ENCODE measurements at regions not wholly inside any gene's neighbourhood (a gene's known extent, or its start where the extent isn't known, plus 50 kb on each side); places are given as distances from the start of the nearest gene placed in this dataset.

DNA sequence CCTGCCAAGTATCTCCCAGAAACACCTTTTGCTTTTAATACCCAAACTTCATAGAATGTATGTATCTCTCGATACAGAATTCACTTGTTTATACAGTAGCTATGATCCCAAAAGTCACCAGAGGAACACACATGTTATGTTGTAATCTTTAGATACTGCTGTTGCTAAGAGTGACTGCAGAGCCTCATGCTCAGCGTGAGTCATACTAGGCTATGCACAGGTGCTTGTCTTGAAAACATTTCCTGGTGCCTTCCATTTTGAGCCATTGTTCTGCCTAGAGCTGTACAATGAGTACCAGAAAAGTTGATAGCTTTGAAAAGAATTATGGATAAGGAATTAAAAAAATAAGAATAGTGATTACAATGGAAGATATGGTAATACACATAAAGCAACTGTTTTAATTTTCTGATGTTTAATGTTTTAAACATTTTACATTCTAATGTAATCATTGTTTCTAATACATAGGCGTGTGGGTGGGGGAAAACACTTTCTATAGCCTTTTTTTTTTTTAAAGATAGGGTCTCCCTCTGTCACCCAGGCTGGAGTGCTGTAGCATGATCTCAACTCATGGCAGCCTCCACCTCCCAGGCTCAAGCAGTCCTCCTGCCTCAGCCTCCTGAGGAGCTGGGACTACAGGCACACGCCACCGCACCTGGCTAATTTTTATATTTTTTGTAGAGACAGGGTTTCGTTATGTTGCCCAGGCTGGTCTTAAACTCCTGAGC lies 79.4 kb downstream of the CD24 start:
- TF ChIP-seq POLR2AphosphoS5 (IDR thresholded peaks at IDR 0.05) (peak in 2 of 3 donors; percentile 25 to 76), EP300 (IDR thresholded peaks at IDR 0.05) (no peak), POLR2A (IDR thresholded peaks at IDR 0.05) (no peak)
- TF ChIP-seq, protein P1, sequence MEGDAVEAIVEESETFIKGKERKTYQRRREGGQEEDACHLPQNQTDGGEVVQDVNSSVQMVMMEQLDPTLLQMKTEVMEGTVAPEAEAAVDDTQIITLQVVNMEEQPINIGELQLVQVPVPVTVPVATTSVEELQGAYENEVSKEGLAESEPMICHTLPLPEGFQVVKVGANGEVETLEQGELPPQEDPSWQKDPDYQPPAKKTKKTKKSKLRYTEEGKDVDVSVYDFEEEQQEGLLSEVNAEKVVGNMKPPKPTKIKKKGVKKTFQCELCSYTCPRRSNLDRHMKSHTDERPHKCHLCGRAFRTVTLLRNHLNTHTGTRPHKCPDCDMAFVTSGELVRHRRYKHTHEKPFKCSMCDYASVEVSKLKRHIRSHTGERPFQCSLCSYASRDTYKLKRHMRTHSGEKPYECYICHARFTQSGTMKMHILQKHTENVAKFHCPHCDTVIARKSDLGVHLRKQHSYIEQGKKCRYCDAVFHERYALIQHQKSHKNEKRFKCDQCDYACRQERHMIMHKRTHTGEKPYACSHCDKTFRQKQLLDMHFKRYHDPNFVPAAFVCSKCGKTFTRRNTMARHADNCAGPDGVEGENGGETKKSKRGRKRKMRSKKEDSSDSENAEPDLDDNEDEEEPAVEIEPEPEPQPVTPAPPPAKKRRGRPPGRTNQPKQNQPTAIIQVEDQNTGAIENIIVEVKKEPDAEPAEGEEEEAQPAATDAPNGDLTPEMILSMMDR (IDR thresholded peaks at IDR 0.05): no peak
- WGBS, 5 donors: 74 to 82% (median 80%) methylated on average over 6 of the region's 6 CpGs
- Histone ChIP-seq H3K36me3 (no peaks in the 10 kb centered on the region), H3K4me1 (no peaks in the 10 kb centered on the region), H3K27me3 (no peaks in the 10 kb centered on the region), H3K27ac (peak overlapping the region in 1 of 5 donors; percentile 33), H3K4me3 (no peak overlapping the region), H3K9me3 (peaks cover 0 to 6% (median 4%) of the 10 kb centered on the region in 4 donors)
- intact Hi-C loops (cut with DNase I; ENCODE audit: low total_unique reads): no loop called here
- DNase-seq: peak; percentile 31 to 59

DNA sequence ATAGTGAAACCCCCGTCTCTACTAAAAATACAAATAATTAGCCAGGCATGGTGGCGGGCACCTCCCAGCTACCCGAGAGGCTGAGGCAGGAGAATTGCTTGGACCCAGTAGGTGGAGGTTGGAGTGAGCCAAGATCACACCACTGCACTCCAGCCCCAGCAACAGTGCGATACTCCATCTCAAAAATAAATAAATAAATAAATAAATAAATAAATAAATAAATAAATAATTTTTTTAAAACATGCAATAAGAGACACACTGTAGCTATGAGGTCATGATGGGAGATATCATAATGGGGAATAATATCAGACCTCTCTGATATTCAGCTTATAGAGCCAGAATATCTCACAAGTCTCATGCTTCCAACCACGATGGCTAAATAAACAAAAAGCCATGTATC lies 82.3 kb downstream of the CD24 start:
- Histone ChIP-seq H3K27me3 (no peaks in the 10 kb centered on the region), H3K9me3 (no peaks in the 10 kb centered on the region), H3K4me1 (peaks cover 0 to 4% (median 1%) of the 10 kb centered on the region in 4 donors), H3K36me3 (no peaks in the 10 kb centered on the region), H3K27ac (no peak overlapping the region), H3K4me3 (no peak overlapping the region)
- WGBS, 5 donors: 90 to 96% (median 93%) methylated on average over 5 of the region's 5 CpGs
- DNase-seq: no peak
- no peak for TF ChIP-seq POLR2AphosphoS5 (IDR thresholded peaks at IDR 0.05)
- no peak for TF ChIP-seq EP300 (IDR thresholded peaks at IDR 0.05)
- TF ChIP-seq POLR2A (IDR thresholded peaks at IDR 0.05): no peak
- TF ChIP-seq, protein P1 (IDR thresholded peaks at IDR 0.05): no peak
- intact Hi-C loops (cut with DNase I; ENCODE audit: low total_unique reads): no loop called here

DNA sequence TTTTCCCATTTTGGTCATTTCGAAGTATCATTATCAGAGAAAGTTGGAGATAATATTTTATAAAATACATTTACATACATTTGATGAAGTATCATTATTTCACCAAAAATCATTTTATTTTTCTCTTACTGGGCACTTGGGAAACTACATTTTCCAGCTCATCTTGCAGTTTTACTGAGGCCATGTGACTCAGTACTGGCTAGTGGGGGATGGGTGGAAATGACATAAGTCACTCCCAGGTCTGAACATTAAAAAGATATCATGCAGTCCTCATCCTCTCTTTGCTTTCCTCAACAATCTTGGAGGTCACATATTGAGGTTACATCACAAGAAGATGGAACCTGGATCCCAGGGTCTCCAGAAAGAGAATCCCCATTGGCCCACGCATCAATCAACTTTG lies 84.1 kb downstream of the CD24 start:
- no peak overlapping the region for H3K27ac ChIP-seq
- TF ChIP-seq, protein P1 (IDR thresholded peaks at IDR 0.05): no peak
- TF ChIP-seq EP300 (IDR thresholded peaks at IDR 0.05): no peak
- TF ChIP-seq POLR2AphosphoS5 (IDR thresholded peaks at IDR 0.05): no peak
- no peak for TF ChIP-seq POLR2A (IDR thresholded peaks at IDR 0.05)
- no peak overlapping the region for H3K4me3 ChIP-seq
- H3K9me3 ChIP-seq: no peaks in the 10 kb centered on the region
- no peaks in the 10 kb centered on the region for H3K36me3 ChIP-seq
- intact Hi-C loops (cut with DNase I; ENCODE audit: low total_unique reads): no loop called here
- 91 to 99% (median 95%) methylated on average over 2 of the region's 2 CpGs for WGBS, 5 donors
- no peak for DNase-seq
- H3K27me3 ChIP-seq: no peaks in the 10 kb centered on the region
- peaks cover 0 to 8% (median 2%) of the 10 kb centered on the region in 4 donors for H3K4me1 ChIP-seq

DNA sequence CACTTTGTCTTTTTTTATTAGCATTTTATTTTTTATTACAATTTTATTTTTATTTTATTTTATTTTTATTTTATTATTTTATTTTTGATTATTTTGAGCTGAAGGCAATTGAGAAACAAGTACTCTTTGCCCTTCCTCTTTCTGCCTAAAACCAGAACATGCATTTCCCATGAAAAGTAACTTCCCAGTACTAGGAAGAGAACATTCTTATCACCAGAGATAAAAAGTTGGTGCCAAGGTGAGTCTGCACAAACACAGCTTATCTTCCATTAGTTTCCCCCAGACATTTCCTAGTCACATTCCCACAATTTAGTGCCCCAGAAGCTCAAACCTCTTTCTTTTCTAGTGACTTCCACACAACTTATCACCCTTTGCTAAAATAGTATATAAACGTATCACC lies 84.8 kb downstream of the CD24 start:
- WGBS, 5 donors: 52 to 84% (median 76%) methylated on average over 1 of the region's 1 CpG
- H3K9me3 ChIP-seq: no peaks in the 10 kb centered on the region
- no peak overlapping the region for H3K4me3 ChIP-seq
- peaks cover 0 to 8% (median 2%) of the 10 kb centered on the region in 4 donors for H3K4me1 ChIP-seq
- no peak for DNase-seq
- H3K27ac ChIP-seq: no peak overlapping the region
- H3K27me3 ChIP-seq: no peaks in the 10 kb centered on the region
- intact Hi-C loops (cut with DNase I; ENCODE audit: low total_unique reads): no loop called here
- TF ChIP-seq, protein P1 (IDR thresholded peaks at IDR 0.05): no peak
- TF ChIP-seq EP300 (IDR thresholded peaks at IDR 0.05) (no peak), POLR2A (IDR thresholded peaks at IDR 0.05) (no peak), POLR2AphosphoS5 (IDR thresholded peaks at IDR 0.05) (no peak)
- no peaks in the 10 kb centered on the region for H3K36me3 ChIP-seq

All from stomach (tissue), 8 donors.